Astrocyte of the cerebellum (primary cell): ENCODE measurements at regions not wholly inside any gene's neighbourhood (a gene's known extent, or its start where the extent isn't known, plus 50 kb on each side); places are given as distances from the start of the nearest gene placed in this dataset.
"Not testable (repeated sequence)": the region's sequence is repeated elsewhere in the genome, so short reads cannot be mapped to it uniquely, and the experiment has no call there.

Source experiments
- DNase-seq: peaks from one replicate; pipeline ENCODE4 v3.0.0-alpha.2; 2011; ENCODE audit warnings: low read depth
- H3K4me3 ChIP-seq: 2 replicates; pipeline ENCODE4 v1.5.1; 2011; ENCODE audit warnings: mild to moderate bottlenecking, low read depth, low read length, moderate library complexity
- CTCF ChIP-seq: IDR thresholded peaks from 2 replicates; pipeline ENCODE4 v1.5.1; 2012; ENCODE audit warnings: low read length, low read depth, moderate library complexity, mild to moderate bottlenecking; ENCODE audit errors: missing control alignments
- in situ Hi-C: cut with HindIII; loops from 2 replicates; pipeline ENCODE4 v1.10.0; 2017; ENCODE audit warnings: low sequenced_read_pairs

- no peak for TF ChIP-seq CTCF
- no peak overlapping the region for H3K4me3 ChIP-seq
- no peak for DNase-seq
- in situ Hi-C loops: no loop called here
Measured at GRCh38 chr5:113742176-113742575, 228.7 kb downstream of the YTHDC2 start.

- no peak overlapping the region for H3K4me3 ChIP-seq
- TF ChIP-seq CTCF: no peak
- in situ Hi-C loops: no loop called here
- no peak for DNase-seq
Measured at GRCh38 chr5:113742639-113743038, 229.1 kb downstream of the YTHDC2 start.

- in situ Hi-C loops: no loop called here
- H3K4me3 ChIP-seq: no peak overlapping the region
- no peak for DNase-seq
- no peak for TF ChIP-seq CTCF
Measured at GRCh38 chr5:113748403-113748802, 234.9 kb downstream of the YTHDC2 start.

GRCh38 chr5:113749334-113749733 is 235.8 kb downstream of the YTHDC2 start:
- H3K4me3 ChIP-seq: no peak overlapping the region
- in situ Hi-C loops: no loop called here
- no peak for TF ChIP-seq CTCF

GRCh38 chr5:113753182-113753581 is 239.7 kb downstream of the YTHDC2 start:
- DNase-seq, H3K4me3 ChIP-seq, in situ Hi-C loops: not testable (repeated sequence)

More at GRCh38 chr5:113749334-113749733, 235.8 kb downstream of the YTHDC2 start:
- no peak for DNase-seq

- H3K4me3 ChIP-seq: no peak overlapping the region
- no peak for TF ChIP-seq CTCF
- DNase-seq: no peak
- in situ Hi-C loops: no loop called here
Measured at GRCh38 chr5:113755516-113755915, 242.0 kb downstream of the YTHDC2 start.

GRCh38 chr5:113757508-113757907 is 244.0 kb downstream of the YTHDC2 start:
- no peak overlapping the region for H3K4me3 ChIP-seq
- TF ChIP-seq CTCF: no peak
- DNase-seq: no peak
- in situ Hi-C loops: no loop called here
